DMS153 (cell line): ENCODE measurements at regions not wholly inside any gene's neighbourhood (a gene's known extent, or its start where the extent isn't known, plus 50 kb on each side); places are given as distances from the start of the nearest gene placed in this dataset.

Source experiments
- DNase-seq: peaks from one replicate; lab custom pipeline; 2025; lab: John Stamatoyannopoulos, UW

- no peak for DNase-seq
Measured at GRCh38 chr18:2424420-2424819, 146.9 kb downstream of the METTL4 start.

- no peak for DNase-seq
Measured at GRCh38 chr18:2425426-2426317, 145.6 kb downstream of the METTL4 start.

GRCh38 chr18:2430191-2430590, 141.1 kb downstream of the METTL4 start:
- DNase-seq: no peak

- no peak for DNase-seq
Measured at GRCh38 chr18:2431806-2432205, 139.5 kb downstream of the METTL4 start.

GRCh38 chr18:2433366-2433765, 137.9 kb downstream of the METTL4 start:
- no peak for DNase-seq

GRCh38 chr18:2441544-2441943, 129.8 kb downstream of the METTL4 start:
- no peak for DNase-seq

GRCh38 chr18:2442006-2442405, 129.3 kb downstream of the METTL4 start:
- no peak for DNase-seq

GRCh38 chr18:2442726-2443275, 128.5 kb downstream of the METTL4 start:
- no peak for DNase-seq

GRCh38 chr18:2444201-2444875, 127.0 kb downstream of the METTL4 start:
- DNase-seq: no peak

- no peak for DNase-seq
Measured at GRCh38 chr18:2448565-2449151, 122.6 kb downstream of the METTL4 start.

GRCh38 chr18:2451556-2451955, 119.7 kb downstream of the METTL4 start:
- DNase-seq: no peak

GRCh38 chr18:2459886-2460285, 111.4 kb downstream of the METTL4 start:
- no peak for DNase-seq

- no peak for DNase-seq
Measured at GRCh38 chr18:2466978-2467377, 104.3 kb downstream of the METTL4 start.

- DNase-seq: no peak
Measured at GRCh38 chr18:2468051-2468450, 103.3 kb downstream of the METTL4 start.

- DNase-seq: no peak
Measured at GRCh38 chr18:2471523-2471922, 99.8 kb downstream of the METTL4 start.

- DNase-seq: no peak
Measured at GRCh38 chr18:2478662-2479061, 92.6 kb downstream of the METTL4 start.

GRCh38 chr18:2480536-2480935, 90.8 kb downstream of the METTL4 start:
- DNase-seq: no peak

GRCh38 chr18:2482706-2483475, 88.4 kb downstream of the METTL4 start:
- no peak for DNase-seq

GRCh38 chr18:2485983-2486382, 85.3 kb downstream of the METTL4 start:
- DNase-seq: no peak

- DNase-seq: no peak
Measured at GRCh38 chr18:2486426-2486825, 84.9 kb downstream of the METTL4 start.
